ENCODE measurements at regions not wholly inside any gene's neighbourhood (a gene's known extent, or its start where the extent isn't known, plus 50 kb on each side); places are given as distances from the start of the nearest gene placed in this dataset.

DNA sequence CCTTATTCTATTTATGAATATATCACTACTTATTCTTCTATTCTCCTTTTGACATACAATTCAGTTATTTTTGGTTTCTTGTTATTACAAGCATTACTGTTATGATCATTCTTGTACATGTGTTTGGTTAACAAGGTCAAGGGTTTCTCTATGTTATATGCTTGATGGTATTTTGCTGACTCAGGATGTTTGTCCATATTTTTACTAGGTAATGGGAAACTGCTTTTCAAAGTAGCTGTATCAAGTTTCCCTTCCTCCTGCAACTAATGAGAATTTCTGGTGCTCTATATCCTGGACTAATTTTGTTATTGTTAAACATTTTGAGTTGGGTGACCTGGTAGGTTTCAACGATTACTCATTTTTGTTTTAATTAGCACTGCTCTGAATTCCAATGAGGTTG lies 841.0 kb downstream of the OTOL1 start:
- Histone ChIP-seq H3K79me2 (ENCODE audit: low read length) (no peaks in the 10 kb centered on the region), H3K4me3 (ENCODE audit: low read length) (no peak overlapping the region), H2AFZ (ENCODE audit: low read length) (no peak overlapping the region), H3K36me3 (ENCODE audit: low read depth, low read length) (no peaks in the 10 kb centered on the region; the same call in 1 of the 2 replicates), H4K20me1 (ENCODE audit: low read length) (no peaks in the 10 kb centered on the region), H3F3A (ENCODE audit: low read length, unreplicated experiment) (no peaks in the 10 kb centered on the region), H3K27me3 (ENCODE audit: low read length) (no peaks in the 10 kb centered on the region), H3K27ac (ENCODE audit: low read length) (no peak overlapping the region), H3K9me3 (ENCODE audit: low read length) (no peaks in the 10 kb centered on the region), H3K9me2 (replicated peaks; ENCODE audit: low read length) (no peaks in the 10 kb centered on the region), H3K4me1 (ENCODE audit: insufficient read depth, low read length) (peaks cover 14% of the 10 kb centered on the region), H3K4me2 (ENCODE audit: low read length) (no peak overlapping the region), H3K9ac (ENCODE audit: low read length) (no peak overlapping the region)
- peak; percentile 29 for ATAC-seq
- no TSS peak for BruUV-seq (replicated peaks)
- peak; percentile 38 for DNase-seq
- intact Hi-C loops (cut with micrococcal nuclease) = no loop called here
- POLR2A ChIA-PET (ENCODE audit: unreplicated experiment) = no interaction called here
- no peak for TF ChIP-seq CTCF (conservative IDR thresholded peaks at IDR 0.05; ENCODE audit: low read depth, low read length)
- no peak for TF ChIP-seq EZH2 (IDR thresholded peaks at IDR 0.05; ENCODE audit: low read length, unreplicated experiment)
- TF ChIP-seq EZH2phosphoT487 (IDR thresholded peaks at IDR 0.05; ENCODE audit: borderline replicate concordance, low read length) = no peak
- CTCF ChIA-PET = no interaction called here

GRCh38 chr3:162338514-162338913 lies 841.9 kb downstream of the OTOL1 start:
- Histone ChIP-seq H3F3A (ENCODE audit: low read length, unreplicated experiment) (no peaks in the 10 kb centered on the region), H3K9me2 (replicated peaks; ENCODE audit: low read length) (no peaks in the 10 kb centered on the region), H3K9ac (ENCODE audit: low read length) (no peak overlapping the region), H4K20me1 (ENCODE audit: low read length) (no peaks in the 10 kb centered on the region), H3K4me1 (ENCODE audit: insufficient read depth, low read length) (peaks cover 10% of the 10 kb centered on the region), H3K36me3 (ENCODE audit: low read depth, low read length) (no peaks in the 10 kb centered on the region; the same call in 1 of the 2 replicates), H3K79me2 (ENCODE audit: low read length) (no peaks in the 10 kb centered on the region), H3K4me3 (ENCODE audit: low read length) (no peak overlapping the region), H2AFZ (ENCODE audit: low read length) (no peak overlapping the region), H3K4me2 (ENCODE audit: low read length) (no peak overlapping the region), H3K9me3 (ENCODE audit: low read length) (no peaks in the 10 kb centered on the region), H3K27ac (ENCODE audit: low read length) (no peak overlapping the region), H3K27me3 (ENCODE audit: low read length) (no peaks in the 10 kb centered on the region)
- ATAC-seq (peak; percentile 70), DNase-seq (peak; percentile 56)
- no TSS peak for BruUV-seq (replicated peaks)
- TF ChIP-seq EZH2phosphoT487 (IDR thresholded peaks at IDR 0.05; ENCODE audit: borderline replicate concordance, low read length) = no peak
- ChIA-PET POLR2A (ENCODE audit: unreplicated experiment) (interaction anchor here (0.7 kb wide), 2 partner anchors 13 to 126 kb away, joined by 3 to 7 read pairs; no protein-coding TSS in a partner anchor), CTCF (interaction anchor here (0.7 kb wide), 1 partner anchor 828 kb away, joined by 4 read pairs; no protein-coding TSS in a partner anchor)
- intact Hi-C loops (cut with micrococcal nuclease) = no loop called here

GRCh38 chr3:162348912-162349311 lies 852.3 kb downstream of the OTOL1 start:
- H3K27me3 ChIP-seq (ENCODE audit: low read length) = no peaks in the 10 kb centered on the region
- no peak overlapping the region for H3K27ac ChIP-seq (ENCODE audit: low read length)
- no peaks in the 10 kb centered on the region; the same call in 1 of the 2 replicates for H3K9me2 ChIP-seq (replicated peaks; ENCODE audit: low read length)
- H3K9me3 ChIP-seq (ENCODE audit: low read length) = no peaks in the 10 kb centered on the region
- ChIA-PET CTCF (no interaction called here), POLR2A (ENCODE audit: unreplicated experiment) (no interaction called here)
- no peak for TF ChIP-seq EZH2phosphoT487 (IDR thresholded peaks at IDR 0.05; ENCODE audit: borderline replicate concordance, low read length)
- no peak for TF ChIP-seq CTCF (conservative IDR thresholded peaks at IDR 0.05; ENCODE audit: low read depth, low read length)
- no peak for TF ChIP-seq EZH2 (IDR thresholded peaks at IDR 0.05; ENCODE audit: low read length, unreplicated experiment)
- BruUV-seq (replicated peaks) = no TSS peak
- intact Hi-C loops (cut with micrococcal nuclease) = no loop called here
- no peaks in the 10 kb centered on the region for H4K20me1 ChIP-seq (ENCODE audit: low read length)
- H3K79me2 ChIP-seq (ENCODE audit: low read length) = no peaks in the 10 kb centered on the region
- H3K9ac ChIP-seq (ENCODE audit: low read length) = no peak overlapping the region
- DNase-seq (no peak), ATAC-seq (no peak)
- H3K4me3 ChIP-seq (ENCODE audit: low read length) = no peak overlapping the region
- H2AFZ ChIP-seq (ENCODE audit: low read length) = no peak overlapping the region
- H3K36me3 ChIP-seq (ENCODE audit: low read depth, low read length) = no peaks in the 10 kb centered on the region
- no peaks in the 10 kb centered on the region for H3K4me1 ChIP-seq (ENCODE audit: insufficient read depth, low read length)
- H3K4me2 ChIP-seq (ENCODE audit: low read length) = no peak overlapping the region
- H3F3A ChIP-seq (ENCODE audit: low read length, unreplicated experiment) = no peaks in the 10 kb centered on the region
